ENCODE measurements at regions not wholly inside any gene's neighbourhood (a gene's known extent, or its start where the extent isn't known, plus 50 kb on each side); places are given as distances from the start of the nearest gene placed in this dataset.
A peak's percentile ranks its signal among the peaks of the same experiment; 100 is the strongest.

DNA sequence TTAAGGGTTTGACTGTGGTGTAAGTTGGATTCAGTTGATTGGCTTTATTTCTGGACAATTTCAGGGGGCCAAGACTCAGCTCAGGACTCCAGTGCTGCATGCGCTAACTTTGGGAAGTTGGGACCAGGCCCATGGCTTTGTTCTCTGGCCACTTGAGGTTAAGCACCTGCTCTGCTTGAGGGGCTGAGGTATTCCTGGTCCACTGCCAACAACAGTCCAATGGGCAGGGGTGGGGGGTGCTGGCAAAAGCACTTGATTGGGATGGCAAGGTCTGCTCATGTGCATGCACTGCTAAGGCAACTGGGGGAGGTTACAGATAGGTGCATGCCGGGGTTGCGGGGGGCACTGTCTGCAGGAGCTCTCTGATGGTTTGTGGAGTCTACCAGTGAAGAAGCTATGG lies 52.6 kb upstream of the ASB17 start:
- no peak for DNase-seq (ENCODE audit: low spot score in 2 of 2)
- Mint-ChIP-seq H3K27ac (no peak overlapping the region), H3K9me3 (peaks cover 5% of the 10 kb centered on the region), H3K4me3 (no peak overlapping the region), H3K4me1 (peaks cover 2% of the 10 kb centered on the region), H3K27me3 (peaks cover 9% of the 10 kb centered on the region), H3K36me3 (peaks cover 4% of the 10 kb centered on the region)
- no peak for ATAC-seq (ENCODE audit: low read depth)

DNA sequence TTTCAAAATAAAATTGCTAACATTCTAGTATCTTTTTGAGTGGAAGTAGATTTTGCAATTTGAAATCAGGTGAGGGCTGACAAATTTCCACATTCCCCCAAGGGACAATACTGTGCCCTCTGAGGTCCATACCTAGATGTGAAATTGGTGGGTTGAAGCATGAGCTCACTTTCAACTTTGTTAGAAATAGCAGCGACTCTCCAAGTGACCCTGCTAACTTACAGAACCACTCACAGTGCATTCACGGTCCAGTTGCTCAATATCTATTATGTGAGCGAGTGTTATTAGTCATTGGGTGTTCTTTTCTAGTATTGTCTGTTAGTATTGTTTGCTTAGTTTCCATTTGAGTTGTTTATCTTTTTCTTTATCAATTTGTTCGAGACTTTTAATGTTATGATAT lies 53.6 kb upstream of the ASB17 start:
- H3K36me3 Mint-ChIP-seq: peaks cover 4% of the 10 kb centered on the region
- ATAC-seq (ENCODE audit: low read depth) (no peak), DNase-seq (ENCODE audit: low spot score in 2 of 2) (no peak)
- peaks cover 5% of the 10 kb centered on the region for H3K9me3 Mint-ChIP-seq
- H3K27ac Mint-ChIP-seq: no peak overlapping the region
- H3K4me3 Mint-ChIP-seq: no peak overlapping the region
- peaks cover 2% of the 10 kb centered on the region for H3K4me1 Mint-ChIP-seq
- H3K27me3 Mint-ChIP-seq: peaks cover 7% of the 10 kb centered on the region

DNA sequence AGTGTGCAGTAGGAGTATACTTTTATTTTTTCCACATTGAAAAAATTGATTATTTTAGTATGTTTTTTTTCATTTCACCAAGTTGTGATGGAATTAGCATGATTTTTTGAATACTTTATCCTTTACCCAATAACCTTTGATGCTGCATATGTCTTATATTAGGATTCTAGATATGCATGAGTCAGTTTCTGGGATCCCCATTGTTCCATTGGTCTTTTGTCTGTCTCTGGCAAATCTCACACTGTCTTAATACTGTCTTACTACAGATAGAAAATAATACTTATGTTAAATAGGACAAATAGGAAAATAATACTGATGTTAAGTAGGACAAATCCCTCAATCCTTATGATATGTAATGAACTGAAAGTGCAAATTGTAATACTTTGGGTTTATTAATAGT lies 54.3 kb upstream of the ASB17 start:
- ATAC-seq (ENCODE audit: low read depth) (no peak), DNase-seq (ENCODE audit: low spot score in 2 of 2) (no peak)
- no peak overlapping the region for H3K4me3 Mint-ChIP-seq
- peaks cover 3% of the 10 kb centered on the region for H3K27me3 Mint-ChIP-seq
- H3K27ac Mint-ChIP-seq: no peak overlapping the region
- H3K9me3 Mint-ChIP-seq: peaks cover 5% of the 10 kb centered on the region
- H3K36me3 Mint-ChIP-seq: peaks cover 4% of the 10 kb centered on the region
- no peaks in the 10 kb centered on the region for H3K4me1 Mint-ChIP-seq

DNA sequence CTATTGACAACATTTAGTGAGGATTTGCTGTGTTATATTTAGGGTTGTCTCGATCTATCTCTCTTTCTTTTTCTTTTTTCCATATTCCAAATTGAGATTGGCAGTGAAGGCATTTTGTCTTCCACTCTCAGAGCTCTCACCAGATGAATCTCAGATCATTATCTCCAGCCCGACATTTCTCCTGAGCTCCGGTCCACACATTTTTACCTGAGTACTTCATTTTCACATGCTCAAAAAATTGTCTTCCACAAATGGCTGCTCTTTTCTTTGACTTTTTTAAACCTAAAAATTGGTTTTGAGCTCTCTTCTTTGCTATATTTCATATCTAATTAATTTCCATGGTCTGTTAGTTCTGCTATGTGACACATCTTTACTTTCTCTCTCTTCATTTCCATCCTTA lies 56.9 kb upstream of the ASB17 start:
- no peaks in the 10 kb centered on the region for H3K4me1 Mint-ChIP-seq
- H3K27ac Mint-ChIP-seq: no peak overlapping the region
- H3K36me3 Mint-ChIP-seq: peaks cover 1% of the 10 kb centered on the region
- peaks cover 1% of the 10 kb centered on the region for H3K9me3 Mint-ChIP-seq
- no peak for DNase-seq (ENCODE audit: low spot score in 2 of 2)
- H3K27me3 Mint-ChIP-seq: peaks cover 3% of the 10 kb centered on the region
- no peak for ATAC-seq (ENCODE audit: low read depth)
- no peak overlapping the region for H3K4me3 Mint-ChIP-seq

DNA sequence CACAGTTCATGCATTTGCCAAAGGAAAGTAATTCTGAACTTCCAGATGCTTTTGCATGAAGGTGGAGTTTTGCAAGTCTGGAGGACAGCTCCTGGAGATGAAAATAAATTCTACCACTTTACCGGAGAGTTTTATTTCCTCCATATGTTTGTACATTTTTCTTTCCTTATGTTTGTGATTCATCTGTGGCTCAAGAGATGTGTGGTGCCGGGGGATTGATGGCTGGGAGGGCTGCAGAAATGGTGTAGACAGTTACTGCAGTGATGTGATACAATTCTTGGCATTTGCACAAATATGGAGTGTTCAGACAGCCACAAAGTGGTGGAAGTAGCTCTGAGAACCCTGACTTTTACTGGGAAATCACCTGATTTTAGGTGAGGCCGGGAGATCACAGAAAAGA lies 58.5 kb upstream of the ASB17 start:
- Mint-ChIP-seq H3K4me3 (no peak overlapping the region), H3K9me3 (no peaks in the 10 kb centered on the region), H3K27ac (no peak overlapping the region), H3K27me3 (peaks cover 3% of the 10 kb centered on the region), H3K36me3 (no peaks in the 10 kb centered on the region), H3K4me1 (no peaks in the 10 kb centered on the region)
- no peak for ATAC-seq (ENCODE audit: low read depth)
- DNase-seq (ENCODE audit: low spot score in 2 of 2): no peak

DNA sequence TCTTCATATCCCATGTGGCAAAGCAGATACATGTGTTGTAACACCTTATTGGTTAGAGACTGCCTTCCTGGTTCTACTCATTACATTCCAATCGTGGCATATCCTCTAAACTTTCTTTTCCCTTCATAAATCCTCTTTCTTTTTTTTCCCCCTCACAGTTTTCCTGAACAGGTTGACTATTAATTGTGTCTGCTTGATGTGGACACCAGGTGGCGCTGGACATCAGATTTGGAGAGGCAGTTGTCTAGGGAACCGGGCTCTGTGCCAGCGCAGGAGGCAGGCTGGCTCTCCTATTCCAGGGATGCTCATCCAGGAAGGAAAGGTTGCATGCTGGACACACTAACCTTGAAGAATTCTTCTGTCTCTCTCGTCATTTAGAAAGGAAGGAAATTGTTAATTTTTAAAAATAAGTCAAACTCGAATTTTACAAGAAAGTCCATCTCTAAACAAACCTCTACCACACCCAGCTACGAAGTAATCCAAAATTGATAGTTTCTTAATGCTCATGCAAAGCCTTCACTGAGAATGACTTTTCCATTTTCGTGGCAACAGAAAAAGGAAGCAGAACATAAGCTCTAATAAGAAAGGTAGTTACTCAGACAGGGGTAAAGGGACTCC lies 59.4 kb upstream of the ASB17 start:
- no peak overlapping the region for H3K27ac Mint-ChIP-seq
- no peaks in the 10 kb centered on the region for H3K36me3 Mint-ChIP-seq
- peak; percentile 46 to 61 for DNase-seq (ENCODE audit: low spot score in 2 of 2)
- no peaks in the 10 kb centered on the region for H3K4me1 Mint-ChIP-seq
- H3K4me3 Mint-ChIP-seq: no peak overlapping the region
- H3K27me3 Mint-ChIP-seq: peaks cover 3% of the 10 kb centered on the region
- ATAC-seq (ENCODE audit: low read depth): peak; percentile 65
- no peaks in the 10 kb centered on the region for H3K9me3 Mint-ChIP-seq

DNA sequence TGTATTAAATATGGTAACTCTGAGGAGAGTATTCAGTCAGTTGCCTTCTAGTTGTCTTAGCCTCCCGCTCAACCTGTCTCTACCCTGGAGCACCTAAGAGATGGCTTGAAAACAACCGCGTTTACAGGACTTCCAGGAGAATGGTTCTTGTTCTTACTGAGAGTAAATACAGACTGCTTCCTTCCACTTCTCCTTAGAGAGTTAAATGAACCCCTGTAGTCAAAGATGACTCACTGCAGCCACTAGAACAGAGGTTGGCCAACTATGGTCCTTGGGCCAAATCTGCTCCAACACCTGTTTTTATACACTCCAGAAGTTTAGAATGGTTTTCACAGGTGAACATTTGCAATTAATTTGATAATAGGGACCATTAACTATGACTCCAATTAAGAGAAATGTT lies 60.1 kb upstream of the ASB17 start:
- no peak overlapping the region for H3K4me3 Mint-ChIP-seq
- no peaks in the 10 kb centered on the region for H3K9me3 Mint-ChIP-seq
- no peaks in the 10 kb centered on the region for H3K36me3 Mint-ChIP-seq
- no peaks in the 10 kb centered on the region for H3K4me1 Mint-ChIP-seq
- ATAC-seq (ENCODE audit: low read depth) (no peak), DNase-seq (ENCODE audit: low spot score in 2 of 2) (no peak)
- no peak overlapping the region for H3K27ac Mint-ChIP-seq
- peaks cover 3% of the 10 kb centered on the region for H3K27me3 Mint-ChIP-seq

DNA sequence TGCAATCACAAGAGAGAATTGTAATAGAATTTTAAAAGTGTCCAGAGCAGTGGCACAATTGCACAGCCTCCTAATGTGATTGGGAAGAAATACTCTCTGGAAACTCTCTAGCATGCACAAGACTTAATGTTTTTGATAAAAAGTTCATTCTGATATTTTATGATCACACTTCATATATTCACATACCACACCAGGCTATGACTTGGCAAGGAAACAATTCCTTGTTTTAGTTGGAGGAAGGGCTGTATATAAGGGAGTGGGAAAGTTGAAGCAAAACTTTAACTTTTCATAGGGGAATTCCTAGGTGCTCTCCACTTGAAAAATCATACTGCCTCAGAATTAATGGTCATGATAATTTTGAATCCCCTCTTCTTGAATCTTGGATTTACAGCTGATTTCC lies 61.5 kb upstream of the ASB17 start:
- Mint-ChIP-seq H3K36me3 (no peaks in the 10 kb centered on the region), H3K4me1 (no peaks in the 10 kb centered on the region), H3K27ac (no peak overlapping the region), H3K9me3 (peaks cover 1% of the 10 kb centered on the region), H3K4me3 (no peak overlapping the region), H3K27me3 (no peaks in the 10 kb centered on the region)
- ATAC-seq (ENCODE audit: low read depth) (no peak), DNase-seq (ENCODE audit: low spot score in 2 of 2) (no peak)

DNA sequence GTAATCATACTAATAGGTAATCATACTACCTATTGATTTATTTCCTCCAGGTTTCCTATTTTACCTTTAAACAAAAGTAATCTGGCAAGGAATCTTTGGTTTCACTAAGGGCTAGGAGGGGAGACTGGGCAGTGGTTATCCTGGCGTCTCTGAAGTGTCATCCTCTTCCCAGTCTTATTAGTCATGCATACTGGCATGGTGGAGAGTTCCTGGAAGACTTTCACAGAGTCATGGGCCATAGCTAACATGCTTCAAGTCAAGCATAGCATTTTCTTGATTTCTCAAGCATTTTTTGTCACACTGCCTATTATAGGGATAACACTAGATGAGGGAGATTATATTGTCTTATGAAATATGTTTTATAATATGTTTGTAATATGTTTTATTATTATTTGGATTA lies 64.0 kb upstream of the ASB17 start:
- ATAC-seq (ENCODE audit: low read depth) (no peak), DNase-seq (ENCODE audit: low spot score in 2 of 2) (no peak)
- H3K9me3 Mint-ChIP-seq: peaks cover 7% of the 10 kb centered on the region
- H3K27ac Mint-ChIP-seq: no peak overlapping the region
- no peaks in the 10 kb centered on the region for H3K27me3 Mint-ChIP-seq
- no peak overlapping the region for H3K4me3 Mint-ChIP-seq
- no peaks in the 10 kb centered on the region for H3K4me1 Mint-ChIP-seq
- peaks cover 1% of the 10 kb centered on the region for H3K36me3 Mint-ChIP-seq

DNA sequence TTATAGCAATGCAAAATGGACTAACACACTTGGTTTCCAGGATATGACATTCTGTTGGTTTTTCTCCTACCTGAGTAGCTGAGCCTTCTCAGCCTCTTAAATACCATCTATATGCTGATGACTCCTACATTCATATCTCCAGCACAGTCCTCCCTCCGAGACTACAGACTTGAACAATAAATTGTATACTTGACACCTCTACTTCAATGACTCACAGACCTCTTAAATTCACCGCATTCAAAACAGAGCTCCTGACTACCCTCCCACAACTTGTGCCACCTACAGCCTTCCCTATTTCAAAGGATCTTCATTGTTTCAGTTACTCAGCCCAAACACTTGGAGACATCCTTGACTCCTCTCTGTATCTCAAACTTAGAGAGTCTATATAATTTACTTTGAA lies 66.8 kb upstream of the ASB17 start:
- peaks cover 7% of the 10 kb centered on the region for H3K9me3 Mint-ChIP-seq
- H3K36me3 Mint-ChIP-seq: peaks cover 1% of the 10 kb centered on the region

DNA sequence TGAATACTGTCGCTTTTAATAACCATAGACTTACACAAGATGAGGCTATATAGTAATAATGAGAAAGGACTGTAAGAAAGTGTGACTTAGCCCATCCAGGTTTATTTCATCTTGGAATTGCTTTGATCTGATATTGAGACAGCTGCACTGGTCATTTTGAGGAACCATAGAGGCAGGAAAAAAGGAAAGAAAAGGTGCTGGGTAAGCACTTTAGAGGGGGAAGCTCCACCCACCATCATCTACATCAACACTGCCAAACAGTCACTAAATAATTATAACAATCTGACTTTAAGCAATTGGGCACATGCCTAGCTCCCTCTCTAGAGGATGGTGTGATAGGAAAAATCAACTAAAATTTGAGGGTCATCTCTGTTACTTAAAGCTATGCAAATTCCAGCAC lies 70.6 kb upstream of the ST6GALNAC3 start:
- Mint-ChIP-seq H3K36me3 (peaks cover 1% of the 10 kb centered on the region), H3K4me3 (no peak overlapping the region), H3K9me3 (peaks cover 4% of the 10 kb centered on the region), H3K27ac (no peak overlapping the region), H3K27me3 (peaks cover 1% of the 10 kb centered on the region), H3K4me1 (no peaks in the 10 kb centered on the region)
- DNase-seq (ENCODE audit: low spot score in 2 of 2) (no peak), ATAC-seq (ENCODE audit: low read depth) (no peak)

More for the DNA sequence above, 66.8 kb upstream of the ASB17 start:
- DNase-seq (ENCODE audit: low spot score in 2 of 2): no peak
- no peak for ATAC-seq (ENCODE audit: low read depth)
- Mint-ChIP-seq H3K27ac (no peak overlapping the region), H3K4me1 (no peaks in the 10 kb centered on the region), H3K27me3 (peaks cover 1% of the 10 kb centered on the region), H3K4me3 (no peak overlapping the region)

DNA sequence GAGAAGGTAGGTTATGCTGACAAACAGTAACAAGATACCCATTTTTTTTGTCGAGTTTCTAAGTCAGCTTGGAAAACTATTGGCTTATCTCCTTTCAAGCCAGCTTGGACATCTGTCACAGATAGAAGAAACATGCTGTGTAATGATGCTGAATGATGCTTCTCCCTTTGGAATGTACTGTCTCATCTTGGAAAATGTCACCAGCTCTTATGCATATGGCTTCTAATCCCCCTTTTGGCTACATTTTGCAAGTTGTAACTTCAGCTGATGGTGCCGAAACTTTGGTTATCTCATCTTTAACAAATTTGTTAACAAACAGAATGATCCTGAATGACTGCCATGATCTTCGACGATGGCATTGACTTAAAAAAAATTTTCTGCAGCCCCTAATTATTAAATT lies 68.8 kb upstream of the ST6GALNAC3 start:
- Mint-ChIP-seq H3K27me3 (peaks cover 1% of the 10 kb centered on the region), H3K36me3 (no peaks in the 10 kb centered on the region), H3K27ac (no peak overlapping the region), H3K9me3 (no peaks in the 10 kb centered on the region), H3K4me1 (no peaks in the 10 kb centered on the region), H3K4me3 (no peak overlapping the region)
- DNase-seq (ENCODE audit: low spot score in 2 of 2) (no peak), ATAC-seq (ENCODE audit: low read depth) (no peak)

DNA sequence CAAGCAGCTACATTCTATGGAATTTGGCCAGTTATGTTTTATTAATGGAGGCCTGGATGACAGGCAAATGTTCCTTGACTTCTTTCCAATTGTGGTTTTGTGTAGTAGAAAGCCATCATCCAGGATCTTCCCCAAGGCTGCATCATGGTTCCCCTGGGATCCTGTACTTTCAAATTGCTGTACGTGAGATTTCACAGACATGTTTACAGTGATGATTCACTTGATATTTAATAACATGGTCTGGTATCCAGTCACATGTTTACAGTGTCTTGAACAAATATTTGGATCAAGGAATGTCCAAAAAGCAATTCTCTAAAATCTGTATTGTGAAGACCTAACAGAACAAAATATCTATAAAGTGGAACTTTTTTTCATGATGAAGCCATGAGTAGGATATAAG lies 68.3 kb upstream of the ST6GALNAC3 start:
- Mint-ChIP-seq H3K4me1 (no peaks in the 10 kb centered on the region), H3K4me3 (no peak overlapping the region), H3K27ac (no peak overlapping the region), H3K9me3 (no peaks in the 10 kb centered on the region), H3K27me3 (peaks cover 1% of the 10 kb centered on the region), H3K36me3 (no peaks in the 10 kb centered on the region)
- no peak for DNase-seq (ENCODE audit: low spot score in 2 of 2)
- ATAC-seq (ENCODE audit: low read depth): no peak

DNA sequence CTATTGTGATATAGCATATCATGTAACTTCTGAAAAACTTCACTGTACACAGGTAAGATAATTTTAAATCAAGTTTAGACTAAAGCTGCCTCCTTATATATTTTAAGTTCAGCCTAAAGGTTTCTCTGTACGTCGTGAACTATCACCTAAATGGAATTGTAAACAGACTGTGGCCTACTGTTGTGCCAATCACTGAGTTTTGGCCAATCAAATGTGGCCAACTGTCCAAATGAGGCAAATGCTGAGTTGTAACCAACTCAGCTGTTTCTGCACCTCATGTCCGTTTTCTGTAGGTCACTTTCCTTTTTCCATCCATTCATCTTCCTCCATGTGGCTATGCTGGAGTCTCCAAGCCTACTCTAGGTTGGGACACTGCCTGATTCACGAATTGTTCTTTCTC lies 63.7 kb upstream of the ST6GALNAC3 start:
- Mint-ChIP-seq H3K27ac (no peak overlapping the region), H3K36me3 (no peaks in the 10 kb centered on the region), H3K9me3 (no peaks in the 10 kb centered on the region), H3K27me3 (no peaks in the 10 kb centered on the region), H3K4me1 (peaks cover 12% of the 10 kb centered on the region), H3K4me3 (no peak overlapping the region)
- DNase-seq (ENCODE audit: low spot score in 2 of 2): no peak
- no peak for ATAC-seq (ENCODE audit: low read depth)

DNA sequence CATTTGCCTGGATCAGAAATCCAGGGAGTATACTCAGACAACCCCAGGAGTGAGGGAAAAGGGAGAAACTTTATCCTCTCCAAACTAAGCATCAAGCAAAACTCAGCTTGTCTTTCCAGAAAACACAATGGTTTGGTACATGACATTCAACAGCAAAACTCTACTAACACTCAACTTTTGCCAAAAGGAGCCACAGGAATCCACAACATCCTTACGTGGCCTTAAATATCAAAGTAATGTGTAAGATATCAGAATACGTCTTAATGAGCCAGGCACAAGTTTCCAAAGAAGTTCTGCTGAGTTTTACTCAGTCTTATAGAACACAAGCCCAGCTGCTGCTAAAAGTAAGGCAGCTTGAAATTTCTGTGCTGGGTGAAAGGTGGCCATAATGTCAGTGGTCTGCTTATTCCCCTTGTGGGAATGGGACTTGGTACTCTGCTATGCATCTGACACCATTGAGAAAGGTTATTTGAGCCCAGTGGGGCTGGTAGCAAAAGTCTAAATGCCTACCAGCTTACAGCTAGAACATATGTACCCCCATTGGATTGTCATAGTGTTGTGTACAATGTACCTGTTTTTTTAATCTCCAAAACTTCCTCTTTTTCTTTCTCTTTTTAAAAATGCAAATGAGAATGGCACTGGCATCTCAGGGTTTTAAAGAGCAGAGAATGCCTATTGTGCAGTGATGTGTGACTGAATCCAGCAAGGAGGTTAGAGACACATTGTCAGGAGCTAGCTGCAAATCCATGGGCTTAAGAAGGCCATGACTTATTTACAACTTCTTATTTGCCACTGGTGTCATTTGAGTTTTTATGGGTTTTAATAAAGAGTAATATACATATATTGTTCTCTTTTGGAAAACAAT lies 62.0 kb upstream of the ST6GALNAC3 start:
- H3K27me3 Mint-ChIP-seq: no peaks in the 10 kb centered on the region
- ATAC-seq (ENCODE audit: low read depth) (peak; percentile 74), DNase-seq (ENCODE audit: low spot score in 2 of 2) (no peak)
- no peaks in the 10 kb centered on the region for H3K36me3 Mint-ChIP-seq
- H3K4me1 Mint-ChIP-seq: peaks cover 12% of the 10 kb centered on the region
- peak overlapping the region; percentile 15 for H3K4me3 Mint-ChIP-seq
- no peak overlapping the region for H3K27ac Mint-ChIP-seq
- H3K9me3 Mint-ChIP-seq: no peaks in the 10 kb centered on the region

All from memory B cell (primary cell).